Ascending aorta (tissue), 2 donors: ENCODE measurements at regions not wholly inside any gene's neighbourhood (a gene's known extent, or its start where the extent isn't known, plus 50 kb on each side); places are given as distances from the start of the nearest gene placed in this dataset.
"Not testable (repeated sequence)": the region's sequence is repeated elsewhere in the genome, so short reads cannot be mapped to it uniquely, and the experiment has no call there.

Experiments
- DNase-seq, 2 donors: peaks; one replicate each; pipeline ENCODE4 v3.0.0-alpha.2; 2019; ENCODE audit warnings: low spot score in 2 of 2
- H3K27ac ChIP-seq, 2 donors: fragments of 200-600 bp; sonication (generic); one replicate each; pipeline ENCODE4 v1.5.1; 2016 to 2017; ENCODE audit warnings: mild to moderate bottlenecking in 1 of 2
- H3K27me3 ChIP-seq: fragments of 200-600 bp; sonication (generic); one replicate; pipeline ENCODE4 v1.5.1; 2017
- H3K36me3 ChIP-seq, 2 donors: fragments of 200-600 bp; sonication (generic); one replicate each; pipeline ENCODE4 v1.5.1; 2016
- H3K4me1 ChIP-seq, 2 donors: fragments of 200-600 bp; sonication (generic); one replicate each; pipeline ENCODE4 v1.5.1; 2016 to 2017; ENCODE audit warnings: mild to moderate bottlenecking in 1 of 2
- H3K4me3 ChIP-seq, 2 donors: fragments of 200-600 bp; sonication (generic); one replicate each; pipeline ENCODE4 v1.5.1; 2016 to 2017; ENCODE audit warnings: mild to moderate bottlenecking in 1 of 2
- H3K9me3 ChIP-seq, 2 donors: fragments of 200-600 bp; sonication (generic); one replicate each; pipeline ENCODE4 v1.5.1; 2016
- intact Hi-C: fragments of 100-400 bp; cut with DNase I; formaldehyde crosslinking; loops from one replicate; pipeline ENCODE4 v1.15.1; 2023
- TF ChIP-seq, protein P1 (sequence below), 3 experiments: fragments of 200-600 bp in 2 of 3; fragments of 450-650 bp in 1 of 3; sonication (generic) in 2 of 3; IDR thresholded peaks; one replicate each; pipeline ENCODE4 v1.5.1; 2016 to 2019; ENCODE audit warnings: antibody characterized with exemption in 3 of 3, mild to moderate bottlenecking in 1 of 3, moderate library complexity in 1 of 3

DNA sequence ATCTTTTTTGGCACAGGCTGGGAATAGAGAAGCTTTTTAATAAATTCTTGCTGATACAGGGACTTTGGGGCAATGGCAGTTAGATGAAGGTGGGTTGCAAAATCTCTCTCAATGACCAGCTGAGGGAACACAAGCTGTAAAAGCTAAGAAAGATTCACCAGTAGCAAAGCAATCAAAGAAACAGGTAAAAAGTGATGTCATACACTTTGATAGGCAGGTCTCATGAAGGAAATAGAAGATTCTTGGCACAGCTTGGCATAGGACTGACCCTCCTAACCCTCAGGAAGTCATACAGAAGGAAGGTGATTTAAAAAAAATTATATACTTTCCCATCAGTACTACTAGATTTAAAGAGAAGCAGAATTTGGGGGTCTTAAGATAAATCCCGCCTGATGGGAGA is 263.6 kb downstream of the LPIN1 start:
- intact Hi-C loops = no loop called here
- Histone ChIP-seq H3K4me3 (no peak overlapping the region), H3K9me3 (no peaks in the 10 kb centered on the region), H3K4me1 (no peaks in the 10 kb centered on the region), H3K27me3 (no peaks in the 10 kb centered on the region), H3K36me3 (no peaks in the 10 kb centered on the region), H3K27ac (no peak overlapping the region)
- TF ChIP-seq, protein P1, sequence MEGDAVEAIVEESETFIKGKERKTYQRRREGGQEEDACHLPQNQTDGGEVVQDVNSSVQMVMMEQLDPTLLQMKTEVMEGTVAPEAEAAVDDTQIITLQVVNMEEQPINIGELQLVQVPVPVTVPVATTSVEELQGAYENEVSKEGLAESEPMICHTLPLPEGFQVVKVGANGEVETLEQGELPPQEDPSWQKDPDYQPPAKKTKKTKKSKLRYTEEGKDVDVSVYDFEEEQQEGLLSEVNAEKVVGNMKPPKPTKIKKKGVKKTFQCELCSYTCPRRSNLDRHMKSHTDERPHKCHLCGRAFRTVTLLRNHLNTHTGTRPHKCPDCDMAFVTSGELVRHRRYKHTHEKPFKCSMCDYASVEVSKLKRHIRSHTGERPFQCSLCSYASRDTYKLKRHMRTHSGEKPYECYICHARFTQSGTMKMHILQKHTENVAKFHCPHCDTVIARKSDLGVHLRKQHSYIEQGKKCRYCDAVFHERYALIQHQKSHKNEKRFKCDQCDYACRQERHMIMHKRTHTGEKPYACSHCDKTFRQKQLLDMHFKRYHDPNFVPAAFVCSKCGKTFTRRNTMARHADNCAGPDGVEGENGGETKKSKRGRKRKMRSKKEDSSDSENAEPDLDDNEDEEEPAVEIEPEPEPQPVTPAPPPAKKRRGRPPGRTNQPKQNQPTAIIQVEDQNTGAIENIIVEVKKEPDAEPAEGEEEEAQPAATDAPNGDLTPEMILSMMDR (IDR thresholded peaks at IDR 0.05) = no peak
- no peak for DNase-seq

DNA sequence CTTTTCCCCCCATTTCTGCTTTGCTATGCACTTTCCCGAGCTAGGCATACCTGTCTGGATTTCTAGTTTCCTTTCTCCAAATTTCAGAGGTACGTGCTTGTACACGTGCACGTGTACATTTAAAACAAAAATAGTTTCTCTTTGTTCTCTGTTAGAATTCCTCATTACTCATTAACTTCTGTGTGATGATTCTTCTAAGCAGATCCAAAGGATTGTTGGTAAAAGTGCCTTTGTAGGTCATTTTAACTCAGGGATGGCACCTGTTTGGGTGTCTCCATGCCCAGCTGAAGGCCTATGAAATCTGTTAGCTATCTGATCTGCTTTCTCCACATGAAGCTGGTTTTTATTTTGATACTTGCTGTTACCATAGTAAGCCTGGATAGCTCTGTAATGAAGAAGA is 264.3 kb downstream of the LPIN1 start:
- H3K9me3 ChIP-seq = no peaks in the 10 kb centered on the region
- H3K4me3 ChIP-seq = no peak overlapping the region
- TF ChIP-seq, protein P1 (IDR thresholded peaks at IDR 0.05) = no peak
- H3K4me1 ChIP-seq = no peaks in the 10 kb centered on the region
- no peaks in the 10 kb centered on the region for H3K27me3 ChIP-seq
- intact Hi-C loops = no loop called here
- H3K36me3 ChIP-seq = no peaks in the 10 kb centered on the region
- H3K27ac ChIP-seq = no peak overlapping the region
- no peak for DNase-seq

DNA sequence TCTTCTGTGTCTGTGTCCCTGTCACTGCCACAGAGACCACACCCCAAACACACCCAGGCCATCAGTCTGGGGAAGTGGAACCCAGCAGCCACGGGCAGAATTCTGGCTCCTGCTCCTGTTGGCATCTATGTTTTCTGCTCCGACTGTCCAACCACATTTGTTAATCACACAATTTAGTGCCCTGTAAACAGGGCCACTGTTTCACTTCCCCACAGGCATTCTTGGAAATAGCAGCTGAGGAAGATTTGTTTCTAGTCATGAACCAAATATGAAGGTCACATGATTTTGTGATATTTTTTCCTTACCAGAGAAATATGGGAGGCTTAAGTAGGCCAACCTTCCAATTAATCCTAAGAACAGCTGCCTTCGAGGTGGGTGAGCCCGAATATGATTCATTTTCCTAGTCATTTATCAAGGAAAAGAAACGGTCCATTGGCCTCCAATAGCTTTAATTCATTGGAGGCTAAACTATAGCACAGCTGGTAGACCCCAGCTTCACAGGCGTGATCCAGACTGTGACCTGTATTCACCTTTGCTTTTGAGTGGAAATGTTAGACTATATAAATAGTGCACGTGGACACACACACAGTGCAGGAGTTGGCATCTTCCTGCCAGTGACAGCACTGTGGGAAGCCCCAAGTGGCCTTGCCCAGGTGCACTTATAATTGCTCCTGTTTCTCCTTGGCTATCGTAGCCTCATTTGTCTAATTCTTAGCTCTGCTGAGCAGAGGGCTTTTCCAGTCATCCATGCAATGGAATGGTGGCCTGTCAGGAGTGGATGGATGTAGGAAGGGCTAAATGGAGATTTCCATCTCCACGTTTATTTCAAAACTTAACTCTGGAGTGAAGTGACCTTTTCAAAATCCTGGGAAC is 267.9 kb downstream of the LPIN1 start:
- Histone ChIP-seq H3K4me1 (no peaks in the 10 kb centered on the region), H3K27me3 (no peaks in the 10 kb centered on the region), H3K9me3 (no peaks in the 10 kb centered on the region), H3K36me3 (no peaks in the 10 kb centered on the region), H3K4me3 (no peak overlapping the region), H3K27ac (no peak overlapping the region)
- TF ChIP-seq, protein P1 (IDR thresholded peaks at IDR 0.05) = no peak
- DNase-seq = no peak
- intact Hi-C loops = no loop called here

DNA sequence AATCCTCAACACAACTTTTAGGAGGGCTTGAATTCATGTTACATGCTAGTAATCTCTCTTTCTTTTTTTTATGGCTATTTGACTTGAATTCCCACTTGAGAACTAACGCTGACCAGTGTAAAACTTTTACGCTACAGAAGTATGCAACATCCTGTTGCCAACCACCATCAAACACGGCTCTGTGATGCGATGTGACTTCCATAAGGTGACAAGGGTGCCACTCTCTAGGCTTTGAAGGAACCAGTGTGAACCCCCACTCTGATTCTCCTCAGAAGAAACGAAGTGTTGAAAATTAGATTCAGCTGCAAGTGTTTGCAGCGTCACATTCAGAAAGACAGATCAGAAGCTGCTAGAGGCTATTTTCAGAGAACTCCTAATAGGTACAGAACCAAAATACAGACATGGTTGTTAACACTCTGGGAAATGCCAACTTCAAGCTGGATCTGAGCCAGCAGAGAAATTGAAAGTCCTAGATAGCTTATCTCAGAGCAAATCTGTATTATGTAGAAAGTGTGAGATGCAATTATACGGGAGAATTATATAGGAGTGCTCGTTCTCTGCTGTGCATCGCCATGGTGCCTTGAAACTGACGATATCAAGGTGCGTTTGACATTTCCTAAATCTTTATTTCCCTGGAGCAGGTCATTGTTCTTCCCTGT is 271.2 kb downstream of the LPIN1 start:
- H3K27ac ChIP-seq = no peak overlapping the region
- TF ChIP-seq, protein P1 (IDR thresholded peaks at IDR 0.05) = no peak
- H3K4me1 ChIP-seq = no peaks in the 10 kb centered on the region
- DNase-seq = no peak
- H3K27me3 ChIP-seq = no peaks in the 10 kb centered on the region
- no peak overlapping the region for H3K4me3 ChIP-seq
- H3K36me3 ChIP-seq = no peaks in the 10 kb centered on the region
- intact Hi-C loops = no loop called here
- H3K9me3 ChIP-seq = peaks cover 6 to 12% of the 10 kb centered on the region in 2 donors

DNA sequence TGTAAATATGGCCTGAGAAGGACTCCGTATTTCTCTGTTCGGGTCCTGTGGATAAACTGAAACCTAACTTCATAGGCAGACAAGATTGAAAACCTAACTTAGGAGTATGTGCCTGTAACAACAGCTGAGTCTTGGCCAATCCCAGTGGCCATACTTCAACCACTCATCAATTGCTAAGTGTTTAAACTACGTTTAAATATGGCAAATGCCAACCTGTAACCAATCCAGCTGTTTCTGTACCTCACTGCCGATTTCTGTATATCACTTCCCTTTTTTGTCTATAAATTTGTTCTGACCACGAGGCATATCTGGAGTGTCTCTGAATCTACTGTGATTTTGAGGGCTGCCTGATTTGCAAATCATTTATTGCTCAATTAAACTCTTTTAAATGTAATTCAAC is 272.3 kb downstream of the LPIN1 start:
- H3K4me3 ChIP-seq, DNase-seq, H3K27me3 ChIP-seq, H3K27ac ChIP-seq, H3K36me3 ChIP-seq, H3K4me1 ChIP-seq, intact Hi-C loops: not testable (repeated sequence)
- peaks cover 6 to 12% of the 10 kb centered on the region in 2 donors for H3K9me3 ChIP-seq

DNA sequence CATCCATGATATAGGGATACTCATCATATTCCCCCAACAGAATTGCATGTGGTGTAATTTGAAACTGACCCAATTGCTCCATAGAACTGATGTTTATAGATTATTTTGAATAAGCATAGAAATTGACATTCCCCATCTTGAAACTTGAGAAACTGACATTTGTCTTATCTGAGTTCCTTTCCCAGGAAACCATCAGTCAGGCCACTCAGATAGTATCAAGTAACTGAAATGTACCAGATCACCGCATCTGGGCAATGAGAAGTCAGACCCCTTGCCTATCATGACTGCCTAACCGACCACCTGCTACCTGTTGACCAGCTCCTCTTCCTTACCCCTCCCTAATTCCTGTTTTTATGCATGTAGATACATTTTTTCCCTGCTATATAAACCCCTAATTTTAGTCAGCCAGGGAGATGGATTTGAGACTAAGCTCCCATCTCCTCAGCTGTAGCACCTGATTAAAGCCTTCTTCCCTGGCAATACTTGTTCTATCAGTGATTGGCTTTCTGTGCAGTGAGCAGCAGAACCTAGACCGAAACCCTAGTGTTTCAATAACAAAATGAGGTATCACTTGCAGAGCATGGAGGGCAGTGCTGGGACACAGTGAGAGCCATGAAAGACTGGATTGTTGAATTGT is 274.5 kb downstream of the LPIN1 start:
- intact Hi-C loops = no loop called here
- Histone ChIP-seq H3K36me3 (no peaks in the 10 kb centered on the region), H3K4me3 (no peak overlapping the region), H3K9me3 (peaks cover 6 to 12% of the 10 kb centered on the region in 2 donors), H3K4me1 (no peaks in the 10 kb centered on the region), H3K27ac (no peak overlapping the region), H3K27me3 (no peaks in the 10 kb centered on the region)
- TF ChIP-seq, protein P1 (IDR thresholded peaks at IDR 0.05) = no peak
- no peak for DNase-seq

DNA sequence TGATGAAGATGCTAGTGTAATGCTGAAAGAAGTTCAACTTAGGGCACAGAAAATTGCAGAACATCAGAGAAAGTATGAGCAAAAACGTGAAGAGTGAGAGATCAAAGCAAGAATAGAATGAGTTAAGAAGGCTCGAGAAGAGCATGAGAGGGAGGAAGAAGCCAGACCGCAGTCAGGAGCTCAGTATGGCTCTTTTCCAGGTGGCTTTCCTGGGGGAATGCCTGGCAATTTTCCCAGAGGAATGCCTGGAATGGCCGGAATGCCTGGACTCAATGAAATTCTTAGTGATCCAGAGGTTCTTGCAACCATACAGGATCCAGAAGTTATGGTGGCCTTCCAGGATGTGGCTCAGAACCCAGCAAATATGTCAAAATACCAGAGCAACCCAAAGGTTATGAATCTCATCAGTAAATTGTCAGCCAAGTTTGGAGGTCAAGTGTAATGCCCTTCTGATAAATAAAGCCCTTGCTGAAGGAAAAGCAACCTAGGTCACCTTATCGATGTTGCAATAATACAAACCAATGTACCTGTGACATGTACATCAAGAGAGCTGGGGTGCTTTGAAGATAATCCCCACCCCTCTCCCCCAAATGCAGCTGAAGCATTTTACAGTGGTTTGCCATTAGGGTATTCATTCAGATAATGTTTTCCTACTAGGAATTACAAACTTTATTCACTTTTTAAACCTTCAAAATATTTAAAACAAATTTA is 277.9 kb downstream of the LPIN1 start:
- H3K27me3 ChIP-seq, DNase-seq, H3K4me3 ChIP-seq, H3K27ac ChIP-seq, intact Hi-C loops, H3K4me1 ChIP-seq, H3K36me3 ChIP-seq: not testable (repeated sequence)
- H3K9me3 ChIP-seq = peaks cover 6 to 12% of the 10 kb centered on the region in 2 donors
